Mucosa of gallbladder (tissue), 1 donor: ENCODE measurements at regions not wholly inside any gene's neighbourhood (a gene's known extent, or its start where the extent isn't known, plus 50 kb on each side); places are given as distances from the start of the nearest gene placed in this dataset.
"Not testable (repeated sequence)": the region's sequence is repeated elsewhere in the genome, so short reads cannot be mapped to it uniquely, and the experiment has no call there.

ENCODE experiments used
- DNase-seq: peaks from one replicate; pipeline ENCODE4 v3.0.0-alpha.2; 2020; ENCODE audit warnings: low spot score
- donor health status: DM: no; HTN: no; CAD: no.

DNA sequence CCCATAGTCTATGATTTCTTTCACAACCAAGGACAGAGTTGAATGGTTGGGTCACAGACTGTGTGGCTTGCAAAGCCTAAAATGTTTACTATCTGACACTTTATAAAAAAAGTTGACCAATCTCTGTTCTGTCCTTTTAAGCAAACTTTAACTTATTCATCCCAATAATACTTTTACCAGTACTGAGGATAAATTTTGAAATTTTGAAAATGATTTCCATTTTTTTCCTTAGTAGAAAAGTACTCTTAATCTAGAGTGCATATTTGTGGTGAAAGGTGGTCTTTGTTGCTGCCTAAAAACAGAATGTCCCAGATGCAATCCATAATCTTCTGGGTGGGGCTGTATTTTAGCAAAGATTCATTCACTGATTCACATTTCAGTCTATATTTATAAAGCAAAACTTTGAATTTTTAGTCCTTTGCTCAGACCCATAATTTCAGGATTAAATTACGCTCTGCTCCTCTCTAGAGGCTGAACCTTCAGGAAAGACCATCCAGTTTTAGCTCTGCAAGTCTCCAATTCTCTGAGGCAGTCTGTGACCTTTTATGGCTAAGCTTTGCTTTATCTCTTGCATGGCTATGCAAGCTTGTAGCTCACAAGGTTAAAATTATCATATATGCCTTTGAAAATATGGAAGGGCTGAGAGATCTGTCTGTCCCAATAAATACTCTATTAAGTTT is 573.5 kb downstream of the COL12A1 start:
- DNase-seq = no peak

DNA sequence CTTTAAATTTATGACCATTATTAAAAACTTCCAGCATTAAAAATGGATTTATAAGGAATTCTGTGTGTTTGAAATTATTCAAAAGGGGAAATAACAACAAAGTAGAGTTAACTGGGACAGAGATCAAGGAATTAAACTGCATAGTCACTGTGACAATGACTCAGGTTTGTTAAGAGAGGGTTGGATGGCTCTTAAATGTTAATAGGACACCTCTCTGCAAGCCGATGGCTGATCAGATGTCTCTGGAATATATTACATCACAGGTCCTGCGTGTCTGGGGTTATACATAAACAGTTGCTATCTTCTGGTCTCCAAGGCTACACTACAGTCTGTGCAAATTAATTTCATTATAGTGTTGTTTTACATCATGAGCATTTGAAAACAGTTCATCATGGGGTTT is 574.3 kb downstream of the COL12A1 start:
- DNase-seq = no peak

DNA sequence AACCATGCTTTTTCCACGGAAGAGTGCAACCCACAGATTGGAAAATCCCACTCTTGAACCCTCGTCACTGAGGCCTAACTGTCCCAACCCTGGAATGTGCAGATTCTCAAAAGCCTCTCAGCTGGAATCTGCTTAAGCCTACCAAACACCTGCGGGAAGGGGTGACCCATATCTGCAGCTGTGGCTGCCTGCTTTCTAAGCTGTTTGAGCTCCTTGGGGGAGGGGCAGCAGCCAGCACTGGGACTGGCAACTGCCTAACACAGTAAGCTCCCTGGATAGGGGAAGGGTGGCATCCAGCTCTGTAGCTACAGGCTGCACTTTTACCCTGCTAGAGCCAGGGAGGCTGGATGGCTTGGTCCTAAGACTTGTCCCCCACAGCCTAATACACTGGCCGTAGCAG is 579.6 kb downstream of the COL12A1 start:
- DNase-seq = no peak

DNA sequence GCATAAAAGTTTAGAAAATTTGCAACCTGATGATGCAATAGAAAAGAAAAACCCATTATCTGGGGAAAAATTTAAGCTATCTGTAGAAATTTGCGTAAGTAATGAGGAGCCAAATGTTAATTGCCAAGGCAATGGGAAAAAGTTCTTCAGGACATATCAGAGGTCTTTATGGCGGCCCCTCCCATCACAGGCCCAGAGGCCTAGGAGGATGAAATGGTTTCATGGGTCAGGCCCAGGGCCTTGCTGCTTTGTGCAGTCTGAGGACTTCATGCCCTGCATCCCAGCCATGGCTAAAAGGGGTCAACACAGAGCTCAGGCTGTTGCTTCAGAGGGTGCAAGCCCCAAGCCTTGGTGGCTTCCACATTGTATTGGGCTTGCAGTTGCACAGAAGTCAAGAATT is 582.8 kb downstream of the COL12A1 start:
- no peak for DNase-seq

DNA sequence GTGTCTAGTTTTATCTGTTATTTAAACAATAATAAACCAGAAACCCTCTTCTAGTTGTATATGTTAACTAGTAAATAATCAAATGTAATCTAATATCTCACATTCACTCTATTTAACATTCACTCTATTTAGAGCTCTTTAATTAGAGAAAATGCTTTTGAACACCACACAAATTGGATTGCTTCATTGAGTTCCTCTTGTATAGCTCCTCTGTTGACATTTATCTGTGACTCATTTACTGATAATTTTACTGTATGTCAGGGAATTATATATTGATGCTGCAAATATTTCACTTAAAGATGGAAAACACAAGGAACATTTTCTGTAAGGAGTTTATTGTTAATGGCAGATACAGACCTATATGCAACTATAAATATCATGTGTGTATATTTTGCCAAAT is 594.6 kb downstream of the COL12A1 start:
- DNase-seq = no peak

DNA sequence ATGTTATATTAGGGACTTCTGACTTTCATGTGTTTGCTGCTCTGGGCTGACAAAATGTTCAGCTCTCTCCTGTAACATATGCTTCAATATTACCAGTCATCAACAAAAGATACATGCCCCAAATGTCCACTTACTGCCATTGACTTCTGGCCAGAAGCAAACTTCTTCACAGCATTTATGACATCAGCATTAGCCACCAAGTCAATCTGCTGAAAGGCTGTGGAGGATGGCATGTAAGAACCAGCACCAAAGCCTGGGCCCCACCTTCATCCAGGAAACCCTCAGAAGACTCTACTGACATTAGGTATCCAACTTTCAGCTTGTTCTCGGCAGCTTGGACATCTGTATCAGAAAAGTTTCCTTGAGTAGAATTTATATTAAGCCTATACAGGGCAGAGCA is 595.5 kb downstream of the COL12A1 start:
- no peak for DNase-seq

DNA sequence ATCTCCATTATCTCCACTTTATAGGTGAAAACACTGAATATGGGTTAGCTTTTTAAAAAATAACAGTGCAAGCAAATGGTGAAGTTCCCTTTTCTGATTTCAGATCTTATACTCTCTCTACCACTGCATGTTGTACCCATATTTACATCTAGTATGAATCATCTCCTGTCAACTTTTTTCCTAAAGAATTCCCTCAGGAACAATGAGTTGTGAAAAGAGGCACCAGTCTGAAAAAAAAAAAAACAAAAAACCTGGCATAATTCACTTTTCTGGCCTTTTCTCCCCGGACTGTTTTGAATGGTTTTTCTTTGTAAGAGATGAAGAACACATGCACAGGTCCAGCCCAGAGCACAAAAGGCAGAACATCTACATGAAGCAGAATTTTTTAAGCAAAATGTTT is 596.0 kb downstream of the COL12A1 start:
- no peak for DNase-seq

DNA sequence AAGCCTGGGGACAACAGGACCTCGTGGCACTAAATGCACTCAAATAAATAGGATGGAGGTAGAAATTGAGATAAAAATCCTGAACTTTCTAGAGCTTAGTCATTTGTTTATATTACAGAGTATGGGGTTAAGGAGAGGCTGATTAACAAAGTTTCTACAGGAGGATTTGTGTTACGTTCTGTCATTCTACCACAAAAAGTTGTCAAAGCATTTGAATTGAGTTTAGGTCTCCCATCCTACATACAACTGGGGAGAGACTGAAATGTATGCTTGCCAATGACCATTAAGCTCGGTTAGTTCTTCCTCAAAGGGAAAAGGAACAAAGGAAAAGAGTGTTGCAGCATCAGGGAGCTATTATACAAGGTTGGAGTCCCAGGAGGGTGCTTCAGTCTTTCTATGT is 597.9 kb downstream of the COL12A1 start:
- DNase-seq = no peak

DNA sequence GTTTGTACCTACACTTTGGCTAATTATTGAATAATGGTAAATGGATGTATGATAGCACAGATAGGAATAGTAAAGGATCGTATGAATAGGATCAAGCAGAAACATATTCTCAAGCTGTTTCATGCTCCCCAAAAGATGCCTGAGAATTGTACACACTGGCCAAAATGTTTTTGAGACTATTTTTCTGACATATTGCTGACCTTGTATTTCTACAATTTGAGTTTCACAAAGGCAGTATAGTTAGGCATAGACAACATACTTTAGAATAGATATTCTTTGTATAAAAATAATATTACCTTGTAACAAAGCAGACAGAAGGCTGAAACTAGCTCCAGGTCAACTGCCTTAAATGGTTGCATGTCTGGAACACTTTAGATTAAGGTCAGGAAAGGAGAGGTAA is 598.4 kb downstream of the COL12A1 start:
- DNase-seq = no peak

DNA sequence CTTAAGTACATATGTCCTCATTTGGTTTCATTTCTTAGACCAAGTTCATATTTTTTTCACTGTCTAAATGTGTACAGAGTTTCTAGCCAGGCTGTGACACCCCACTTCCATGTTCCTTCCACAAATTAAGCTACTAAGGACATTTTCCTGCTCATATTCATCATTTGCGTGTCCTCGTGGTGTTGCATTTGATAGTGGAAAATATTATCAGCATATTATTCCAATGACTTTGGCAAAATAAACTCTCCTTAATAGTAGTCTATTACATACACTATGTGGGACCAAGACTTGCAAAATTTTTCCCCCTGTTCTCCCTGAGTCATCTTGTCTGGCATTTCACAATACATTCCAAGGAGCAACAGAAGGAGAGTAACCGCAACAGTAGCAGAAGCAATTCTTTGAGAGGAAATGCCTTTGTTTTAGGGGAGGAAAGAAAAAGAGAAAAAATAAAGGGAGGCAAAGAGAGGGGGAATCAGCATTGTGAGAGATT is 599.2 kb downstream of the COL12A1 start:
- no peak for DNase-seq

DNA sequence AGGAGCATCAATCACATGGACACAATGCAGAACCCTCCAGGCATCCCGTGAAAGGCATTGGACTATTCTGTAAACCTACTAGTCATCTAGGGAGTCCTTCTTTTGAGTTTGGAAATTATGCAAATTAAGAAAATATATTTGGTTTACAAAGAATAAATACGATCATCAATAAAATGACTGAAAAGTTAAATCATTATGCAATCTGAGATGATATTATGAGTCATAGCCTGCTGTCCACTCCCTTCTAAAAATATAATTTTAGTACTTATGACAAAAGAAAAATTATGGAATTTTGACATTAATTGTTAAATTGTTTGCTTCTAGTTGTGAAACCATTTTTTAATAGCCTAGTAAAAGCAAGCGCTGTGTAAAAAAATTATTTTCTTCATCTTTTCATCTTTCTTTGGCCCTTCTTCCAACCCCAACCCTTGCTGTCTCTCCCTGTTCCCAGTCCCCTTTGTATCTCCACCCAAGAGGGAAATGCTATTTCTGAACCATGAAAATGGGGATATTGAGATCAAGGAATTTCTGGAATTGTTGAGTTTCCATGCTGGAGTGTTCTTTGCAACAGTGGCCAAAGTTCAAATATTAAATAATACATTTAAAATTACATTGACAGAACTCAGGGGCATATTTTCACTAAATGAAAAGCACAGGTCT is 599.8 kb downstream of the COL12A1 start:
- no peak for DNase-seq

DNA sequence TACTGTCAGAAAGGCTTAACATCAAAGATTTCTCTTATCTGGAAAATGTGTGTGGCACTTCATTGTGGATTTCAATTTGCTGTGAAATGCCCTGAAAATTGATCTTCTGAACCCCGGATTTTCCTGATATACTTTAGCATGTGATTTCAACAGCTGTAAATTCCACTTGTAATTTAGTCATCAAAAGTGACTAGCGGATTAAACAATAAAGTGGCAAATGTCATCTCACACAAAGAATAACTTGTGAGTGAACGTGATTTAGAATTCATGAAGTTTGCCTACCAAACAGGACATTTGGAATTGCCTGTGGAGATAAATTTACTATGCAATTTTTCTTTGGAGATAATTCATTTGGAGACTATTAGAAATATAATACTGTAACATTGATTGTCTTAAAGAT is 601.6 kb downstream of the COL12A1 start:
- DNase-seq = no peak

DNA sequence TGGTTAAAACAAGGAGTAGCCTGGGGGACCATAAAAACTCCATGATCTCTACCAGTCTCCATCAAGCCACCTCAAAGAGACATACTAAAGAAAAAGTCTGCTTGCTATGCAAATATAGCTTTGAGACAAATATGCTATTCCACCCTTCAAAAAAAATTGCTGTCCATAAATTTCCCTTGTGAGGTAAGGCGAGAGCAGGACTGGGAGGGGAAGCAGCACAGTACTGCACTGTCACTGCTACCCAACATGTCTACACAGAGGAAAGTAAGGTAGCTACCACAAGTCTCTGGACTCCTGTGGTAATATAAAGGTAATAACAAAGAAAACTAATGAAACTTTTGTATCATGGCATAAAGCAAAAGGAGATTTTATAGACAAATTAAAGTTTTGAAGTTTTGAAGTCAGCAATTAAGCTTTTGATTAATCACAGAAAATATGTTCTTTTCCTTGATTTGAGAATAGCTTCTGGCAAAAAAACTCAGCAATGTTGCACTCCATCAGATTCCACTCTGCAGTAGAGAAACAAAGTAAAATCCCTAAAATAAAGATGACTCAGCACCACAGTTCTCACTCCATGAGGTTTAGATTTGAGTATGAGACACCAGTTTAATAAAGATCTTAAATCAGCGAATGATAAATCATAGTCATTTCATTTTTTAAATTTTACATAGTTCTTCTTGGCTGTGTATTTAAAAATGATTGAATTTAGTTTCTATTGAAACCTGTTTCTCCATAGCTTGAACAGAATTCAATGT is 602.4 kb downstream of the COL12A1 start:
- DNase-seq = no peak

DNA sequence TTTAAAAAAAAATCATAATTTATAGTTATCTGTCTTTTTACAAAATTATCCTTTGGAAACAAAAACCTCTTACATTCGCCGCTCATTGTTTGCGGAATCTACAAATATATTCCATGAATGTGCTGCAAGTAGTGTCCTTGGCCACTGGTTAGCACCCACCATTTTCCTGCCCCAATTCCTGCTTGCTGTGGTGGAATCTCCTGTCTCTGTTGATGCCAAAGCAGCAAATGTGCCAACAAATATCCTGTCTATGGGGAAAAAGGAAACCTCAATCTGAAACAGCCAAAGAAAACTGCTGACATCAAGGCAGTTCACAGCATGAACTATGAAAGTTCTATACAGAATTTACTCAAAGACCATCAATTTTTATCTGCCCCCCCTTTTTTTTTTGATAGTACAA is 603.6 kb downstream of the COL12A1 start:
- DNase-seq = no peak

DNA sequence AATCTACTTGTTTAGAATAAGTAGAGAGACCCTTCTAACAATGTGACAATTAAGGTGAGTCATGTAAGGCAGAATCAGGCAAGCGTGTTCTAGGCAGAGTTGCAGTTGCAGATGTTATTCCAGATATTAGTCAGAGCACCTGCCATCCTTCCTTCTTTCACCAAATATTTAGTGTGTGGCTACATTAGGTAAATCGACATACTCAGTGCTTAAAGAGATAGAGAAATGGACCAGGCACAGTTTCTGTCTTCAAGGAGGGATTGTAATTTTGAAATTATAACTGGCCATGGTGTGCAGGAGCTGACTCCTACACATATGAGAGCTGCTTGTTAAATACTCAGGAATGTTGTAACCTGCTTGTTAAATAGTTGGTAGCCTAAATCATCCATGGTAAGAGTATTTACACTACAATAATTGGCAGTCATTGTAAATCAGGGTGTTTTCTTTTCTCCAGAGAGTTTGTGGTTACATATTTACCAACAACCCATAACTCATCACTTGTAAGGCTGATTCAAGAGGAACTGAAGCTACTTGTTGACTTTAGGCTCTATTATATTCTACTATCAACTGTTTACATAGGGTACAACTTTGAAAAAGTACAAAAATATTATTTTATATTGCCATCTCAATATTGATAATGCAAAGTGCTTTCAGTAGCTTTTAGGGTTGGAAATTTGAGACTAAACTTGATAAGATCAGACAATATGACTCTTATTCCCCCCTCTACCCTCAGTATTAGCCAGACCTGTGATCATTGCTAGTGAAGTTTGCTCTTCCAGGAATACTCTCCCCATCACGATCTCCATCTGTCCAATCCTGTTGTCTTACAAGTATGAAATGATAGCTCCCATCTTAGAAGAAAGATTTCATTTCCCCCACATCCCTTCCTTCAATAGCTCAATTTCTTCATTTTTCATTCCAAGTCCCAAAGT is 607.1 kb downstream of the COL12A1 start:
- DNase-seq = no peak

DNA sequence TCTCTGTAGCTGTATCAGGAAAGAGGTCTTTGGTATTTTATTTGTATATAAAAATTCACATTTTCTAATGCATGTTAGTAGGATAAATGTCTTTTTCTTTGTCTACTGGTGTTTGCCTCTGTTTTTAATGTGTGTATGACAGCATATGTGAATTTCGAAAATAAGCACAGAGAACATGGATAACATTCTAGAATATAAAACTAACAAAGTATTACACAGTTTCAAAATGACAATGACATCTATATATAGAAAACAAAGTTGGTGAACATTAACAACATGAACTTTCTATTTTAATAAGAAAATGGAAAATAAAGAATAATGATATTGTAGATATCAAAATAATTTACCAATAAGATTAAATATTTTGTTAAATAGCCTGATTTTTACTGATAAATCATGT is 608.0 kb downstream of the COL12A1 start:
- no peak for DNase-seq

DNA sequence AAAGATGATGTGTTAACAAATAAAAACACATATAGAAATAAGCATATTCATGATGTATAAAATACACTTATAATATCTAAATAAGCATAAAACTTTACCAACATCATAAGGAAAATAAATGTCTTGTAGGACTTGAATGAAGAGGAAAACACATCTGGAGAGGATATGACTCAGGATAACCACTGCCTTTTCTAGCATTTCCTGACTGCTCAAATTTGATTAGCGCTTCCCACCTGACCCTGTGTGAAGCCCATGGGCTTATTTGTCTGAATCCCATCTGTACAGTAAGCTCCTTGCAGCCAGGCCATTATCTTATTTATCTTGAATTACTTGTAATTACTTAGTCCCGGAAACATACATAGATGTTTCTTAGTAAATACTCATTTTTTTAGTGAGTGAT is 608.6 kb downstream of the COL12A1 start:
- no peak for DNase-seq

DNA sequence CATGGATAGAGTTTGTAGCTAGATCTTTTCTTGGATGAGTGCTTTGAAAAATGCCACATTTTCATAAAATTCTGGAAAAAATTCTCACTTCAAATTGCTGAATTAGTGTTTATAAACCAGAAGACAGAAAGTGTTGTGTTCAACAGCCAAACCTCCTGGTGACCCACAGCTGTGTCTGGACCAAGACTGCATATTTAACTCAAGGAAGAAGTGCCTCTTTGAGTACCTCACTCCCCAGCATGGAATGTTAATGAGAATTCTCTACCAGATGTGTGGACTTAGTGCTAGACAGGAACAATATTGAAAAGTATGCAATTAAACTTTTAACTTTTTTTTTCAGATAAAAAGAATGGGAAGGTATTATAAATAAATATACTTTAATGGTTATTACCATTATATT is 609.3 kb downstream of the COL12A1 start:
- DNase-seq = no peak

DNA sequence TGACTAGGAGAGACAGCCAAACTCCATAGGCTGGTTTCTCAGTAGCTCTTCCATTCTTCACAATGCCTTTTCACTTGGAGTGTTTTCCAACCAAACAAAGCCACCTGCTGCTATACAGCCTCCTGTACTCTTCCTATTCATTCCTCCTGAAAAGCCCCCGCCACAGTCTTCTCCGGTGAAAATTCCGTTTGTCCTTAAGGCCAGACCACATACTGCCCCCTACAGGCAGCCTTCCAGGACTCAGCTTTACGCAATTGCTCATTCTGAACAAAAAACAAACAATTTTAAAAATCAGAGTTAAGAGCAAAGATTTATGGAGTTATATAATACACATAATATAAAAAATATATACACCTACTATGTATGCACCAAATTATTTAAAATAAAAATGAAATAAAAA is 611.5 kb downstream of the COL12A1 start:
- not testable (repeated sequence) for DNase-seq

DNA sequence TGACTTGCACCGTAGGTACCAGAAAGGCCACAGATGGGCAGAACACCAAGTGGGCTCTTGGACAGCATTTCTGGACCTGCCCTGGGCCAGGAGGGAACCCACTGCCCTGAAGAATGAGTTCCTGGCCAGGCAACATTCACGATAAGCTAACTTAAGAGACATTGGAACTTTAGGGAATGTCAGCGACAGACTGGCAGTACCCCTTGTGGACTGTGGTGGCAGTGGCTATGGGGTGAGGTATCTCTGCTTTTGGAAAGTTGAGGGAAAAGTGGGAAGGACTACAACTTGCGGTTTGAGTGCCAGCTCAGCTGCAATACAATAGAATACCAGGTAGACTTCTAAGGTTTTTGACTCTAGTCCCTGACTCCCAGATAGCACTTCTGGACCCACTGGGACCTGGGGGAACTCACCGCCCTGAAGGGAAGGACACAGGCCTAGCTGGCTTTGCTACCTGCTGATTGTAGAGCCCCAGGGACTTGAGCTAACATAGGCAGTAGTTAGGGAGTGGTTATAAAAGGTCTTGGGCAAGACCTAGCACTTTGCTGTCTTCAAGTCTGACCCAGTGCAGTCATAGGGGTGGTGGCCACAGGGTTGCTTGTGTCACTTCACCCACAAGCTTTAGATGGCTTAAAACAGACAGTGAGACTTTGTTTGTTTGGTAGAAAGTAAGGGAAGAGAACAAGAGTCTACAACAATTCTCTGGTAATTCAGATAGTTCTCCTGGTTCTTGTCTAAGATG is 617.6 kb downstream of the COL12A1 start:
- DNase-seq = no peak

DNA sequence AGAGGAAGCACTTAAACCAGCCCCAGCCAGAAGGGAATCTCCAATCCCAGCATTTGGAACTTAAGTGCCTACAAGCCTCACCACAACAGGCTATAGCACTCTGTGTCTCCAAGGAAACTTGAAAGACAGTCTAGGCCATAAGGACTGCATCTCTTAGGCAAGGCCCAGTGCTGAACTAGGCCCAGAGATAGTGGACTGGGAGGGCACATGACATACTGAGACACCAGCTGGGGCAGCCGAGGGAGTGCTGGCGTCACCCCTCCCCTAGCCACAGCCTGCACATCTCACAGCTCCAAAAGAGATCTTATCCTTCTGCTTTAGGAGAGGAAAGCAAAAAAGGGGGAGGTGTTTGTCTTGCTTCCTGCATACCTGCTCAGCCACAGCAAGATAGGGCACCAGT is 618.5 kb downstream of the COL12A1 start:
- no peak for DNase-seq
